Activated T-cell treated with anti-CD3 and anti-CD28 coated beads, Interleukin-2, amount 50 U/mL, for 72 hours (primary cell): ENCODE measurements at regions not wholly inside any gene's neighbourhood (a gene's known extent, or its start where the extent isn't known, plus 50 kb on each side); places are given as distances from the start of the nearest gene placed in this dataset.

Experiments used
- ATAC-seq, 2 donors: fragments of 150-1000 bp; cut with Tn5 transposase; replicated peaks in 1 of 2; 2 replicates each; pipeline ENCODE4 v1.10.0; 2021; ENCODE audit warnings: moderate library complexity in 2 of 2, mild to moderate bottlenecking in 1 of 2
- DNase-seq, 2 donors: peaks; one replicate each; pipeline ENCODE4 v3.0.0; 2021 to 2022; ENCODE audit warnings: mixed read lengths in 1 of 2
- H3K27ac Mint-ChIP-seq: one replicate; pipeline ENCODE4 v1.8.0; 2022; ENCODE audit warnings: mild to moderate bottlenecking, moderate library complexity, mixed read lengths
- H3K27me3 Mint-ChIP-seq: one replicate; pipeline ENCODE4 v1.8.0; 2022; ENCODE audit warnings: low read depth, mixed read lengths
- H3K36me3 Mint-ChIP-seq, 2 donors: one replicate each; pipeline ENCODE4 v1.8.0; 2022; ENCODE audit warnings: mixed read lengths in 2 of 2, mild to moderate bottlenecking in 1 of 2; ENCODE audit not compliant: insufficient read depth in 2 of 2
- H3K4me1 Mint-ChIP-seq: one replicate; pipeline ENCODE4 v1.8.0; 2022; ENCODE audit warnings: low read depth, mixed read lengths
- H3K4me3 Mint-ChIP-seq, 2 donors: one replicate each; pipeline ENCODE4 v1.8.0; 2022; ENCODE audit warnings: mild to moderate bottlenecking in 2 of 2, mixed read lengths in 2 of 2, moderate library complexity in 2 of 2
- H3K9me3 Mint-ChIP-seq, 2 donors: one replicate each; pipeline ENCODE4 v1.8.0; 2022; ENCODE audit warnings: mixed read lengths in 2 of 2

DNA sequence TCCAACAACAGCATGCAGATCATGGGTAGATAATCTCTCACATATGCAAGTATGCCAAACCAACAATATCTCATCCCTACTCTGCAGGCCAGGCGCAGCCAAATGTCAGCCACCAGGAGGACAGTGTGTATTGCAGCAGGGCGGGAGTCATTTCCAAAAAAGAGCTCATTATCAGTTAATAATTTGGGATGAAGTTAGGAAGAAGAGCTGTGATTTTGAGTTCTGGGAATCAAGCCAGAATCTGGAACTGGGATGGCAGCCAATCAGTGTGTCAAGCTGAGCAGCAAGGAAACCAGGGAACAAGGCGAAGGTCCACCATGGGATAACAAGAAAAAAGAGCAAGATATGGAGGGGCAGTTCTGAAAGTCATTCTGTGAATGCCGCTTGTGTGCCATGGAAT is 88.2 kb upstream of the CAMK2D start:
- no peaks in the 10 kb centered on the region for H3K27me3 Mint-ChIP-seq
- no peak overlapping the region for H3K27ac Mint-ChIP-seq
- no peak for ATAC-seq
- no peaks in the 10 kb centered on the region for H3K9me3 Mint-ChIP-seq
- DNase-seq: no peak
- peaks cover 2 to 3% of the 10 kb centered on the region in 2 donors for H3K36me3 Mint-ChIP-seq
- no peak overlapping the region for H3K4me3 Mint-ChIP-seq
- peaks cover 6% of the 10 kb centered on the region for H3K4me1 Mint-ChIP-seq

DNA sequence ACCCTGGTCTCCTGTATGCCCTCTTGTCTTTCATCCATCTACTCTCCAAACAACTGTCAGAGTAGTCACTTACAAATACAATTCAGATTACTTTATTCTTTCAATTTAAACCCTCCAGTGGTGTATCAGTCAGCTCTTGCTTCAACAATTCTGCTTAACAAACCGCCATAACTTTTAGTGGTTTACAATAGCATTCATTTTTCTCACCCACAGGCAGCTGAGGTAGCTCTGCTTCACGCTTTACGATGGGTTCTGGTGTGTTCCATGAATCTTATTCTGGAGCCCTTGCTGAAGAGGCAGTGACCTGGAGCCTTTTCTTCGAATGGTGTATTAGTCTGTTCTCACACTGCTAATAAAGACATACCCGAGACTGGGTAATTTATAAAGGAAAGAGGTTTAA is 86.2 kb upstream of the CAMK2D start:
- no peaks in the 10 kb centered on the region for H3K36me3 Mint-ChIP-seq
- H3K27me3 Mint-ChIP-seq: no peaks in the 10 kb centered on the region
- H3K4me1 Mint-ChIP-seq: peaks cover 6% of the 10 kb centered on the region
- no peak for DNase-seq
- no peak overlapping the region for H3K27ac Mint-ChIP-seq
- ATAC-seq: no peak
- H3K9me3 Mint-ChIP-seq: no peaks in the 10 kb centered on the region
- H3K4me3 Mint-ChIP-seq: no peak overlapping the region

GRCh38 chr4:113846433-113846832 is 84.9 kb upstream of the CAMK2D start:
- Mint-ChIP-seq H3K27me3 (no peaks in the 10 kb centered on the region), H3K9me3 (no peaks in the 10 kb centered on the region), H3K4me1 (peaks cover 6% of the 10 kb centered on the region), H3K36me3 (no peaks in the 10 kb centered on the region), H3K27ac (no peak overlapping the region), H3K4me3 (no peak overlapping the region)
- no peak for DNase-seq
- ATAC-seq: no peak

GRCh38 chr4:113845138-113845537 is 83.6 kb upstream of the CAMK2D start:
- Mint-ChIP-seq H3K27ac (no peak overlapping the region), H3K27me3 (no peaks in the 10 kb centered on the region), H3K9me3 (no peaks in the 10 kb centered on the region), H3K4me1 (peaks cover 6% of the 10 kb centered on the region), H3K4me3 (no peak overlapping the region), H3K36me3 (no peaks in the 10 kb centered on the region)
- no peak for ATAC-seq
- no peak for DNase-seq

GRCh38 chr4:113844369-113844768 is 82.8 kb upstream of the CAMK2D start:
- no peak overlapping the region for H3K27ac Mint-ChIP-seq
- no peaks in the 10 kb centered on the region for H3K36me3 Mint-ChIP-seq
- no peak for DNase-seq
- ATAC-seq: no peak
- no peaks in the 10 kb centered on the region for H3K27me3 Mint-ChIP-seq
- peaks cover 6% of the 10 kb centered on the region for H3K4me1 Mint-ChIP-seq
- H3K9me3 Mint-ChIP-seq: no peaks in the 10 kb centered on the region
- no peak overlapping the region for H3K4me3 Mint-ChIP-seq

- ATAC-seq (no peak), DNase-seq (no peak)
- H3K4me1 Mint-ChIP-seq: peaks cover 11% of the 10 kb centered on the region
- H3K4me3 Mint-ChIP-seq: no peak overlapping the region
- no peaks in the 10 kb centered on the region for H3K9me3 Mint-ChIP-seq
- no peaks in the 10 kb centered on the region for H3K36me3 Mint-ChIP-seq
- H3K27me3 Mint-ChIP-seq: no peaks in the 10 kb centered on the region
- no peak overlapping the region for H3K27ac Mint-ChIP-seq
These were observed 79.3 kb upstream of the CAMK2D start for GRCh38 chr4:113840861-113841260.

- Mint-ChIP-seq H3K27ac (no peak overlapping the region), H3K9me3 (no peaks in the 10 kb centered on the region), H3K4me3 (no peak overlapping the region), H3K4me1 (peaks cover 11% of the 10 kb centered on the region), H3K36me3 (no peaks in the 10 kb centered on the region), H3K27me3 (peaks cover 5% of the 10 kb centered on the region)
- DNase-seq: no peak
- no peak for ATAC-seq
These were observed 76.9 kb upstream of the CAMK2D start for GRCh38 chr4:113838460-113838859.

- DNase-seq (no peak), ATAC-seq (peak; percentile 47 to 65)
- Mint-ChIP-seq H3K27ac (no peak overlapping the region), H3K36me3 (no peaks in the 10 kb centered on the region), H3K9me3 (no peaks in the 10 kb centered on the region), H3K4me1 (peaks cover 11% of the 10 kb centered on the region), H3K27me3 (peaks cover 5% of the 10 kb centered on the region), H3K4me3 (no peak overlapping the region)
These were observed 75.9 kb upstream of the CAMK2D start for GRCh38 chr4:113837397-113837796.

DNA sequence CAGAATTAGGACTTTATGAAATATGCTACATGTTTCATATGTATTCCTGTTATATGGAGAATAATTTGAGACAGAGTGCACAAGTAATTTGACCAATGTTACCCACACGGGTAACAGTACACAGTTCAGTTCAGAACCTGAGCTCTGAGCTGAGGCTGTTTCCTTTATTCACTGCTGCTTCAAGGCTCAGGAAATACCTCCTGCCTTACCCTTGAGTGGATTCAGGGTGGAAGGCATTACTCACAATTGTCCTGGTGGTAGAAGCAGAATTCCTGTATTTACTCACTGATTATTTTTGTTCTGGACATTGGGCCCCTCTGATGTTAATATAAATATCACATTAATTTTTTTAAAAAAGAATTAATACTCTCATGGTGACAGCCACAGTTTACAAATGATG is 73.5 kb upstream of the CAMK2D start:
- Mint-ChIP-seq H3K36me3 (no peaks in the 10 kb centered on the region), H3K4me3 (no peak overlapping the region), H3K27ac (no peak overlapping the region), H3K27me3 (peaks cover 8% of the 10 kb centered on the region), H3K9me3 (peaks cover 2 to 3% of the 10 kb centered on the region in 2 donors), H3K4me1 (peaks cover 11% of the 10 kb centered on the region)
- no peak for DNase-seq
- no peak for ATAC-seq

DNA sequence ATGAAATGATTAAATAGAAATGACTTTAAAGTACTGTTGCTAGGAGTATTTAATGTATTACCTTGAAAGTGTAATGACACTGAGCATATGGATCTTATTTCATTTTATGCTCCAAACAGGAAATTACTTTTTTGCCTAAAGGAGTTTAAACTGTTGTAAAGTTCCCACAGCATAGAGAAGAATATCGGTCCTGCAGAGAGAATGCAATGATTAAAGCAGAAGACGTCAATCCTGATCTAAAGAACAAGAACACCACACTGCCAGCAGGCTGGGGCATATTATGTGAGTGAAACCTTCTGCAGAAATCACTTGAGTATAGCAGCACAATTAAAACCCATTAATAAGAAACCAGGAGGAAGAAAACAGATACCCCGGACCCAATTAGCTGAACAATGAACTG is 72.8 kb upstream of the CAMK2D start:
- H3K27me3 Mint-ChIP-seq: peaks cover 15% of the 10 kb centered on the region

GRCh38 chr4:113832803-113833202 is 71.3 kb upstream of the CAMK2D start:
- no peak overlapping the region for H3K4me3 Mint-ChIP-seq
- peaks cover 21% of the 10 kb centered on the region for H3K27me3 Mint-ChIP-seq
- H3K9me3 Mint-ChIP-seq: peaks cover 2 to 3% of the 10 kb centered on the region in 2 donors
- DNase-seq (no peak), ATAC-seq (no peak)
- H3K4me1 Mint-ChIP-seq: peaks cover 9% of the 10 kb centered on the region
- no peak overlapping the region for H3K27ac Mint-ChIP-seq
- H3K36me3 Mint-ChIP-seq: no peaks in the 10 kb centered on the region

More for the DNA sequence above, 72.8 kb upstream of the CAMK2D start:
- DNase-seq: no peak
- Mint-ChIP-seq H3K4me3 (no peak overlapping the region), H3K9me3 (peaks cover 2 to 3% of the 10 kb centered on the region in 2 donors), H3K36me3 (no peaks in the 10 kb centered on the region), H3K27ac (no peak overlapping the region), H3K4me1 (peaks cover 11% of the 10 kb centered on the region)
- ATAC-seq: no peak

DNA sequence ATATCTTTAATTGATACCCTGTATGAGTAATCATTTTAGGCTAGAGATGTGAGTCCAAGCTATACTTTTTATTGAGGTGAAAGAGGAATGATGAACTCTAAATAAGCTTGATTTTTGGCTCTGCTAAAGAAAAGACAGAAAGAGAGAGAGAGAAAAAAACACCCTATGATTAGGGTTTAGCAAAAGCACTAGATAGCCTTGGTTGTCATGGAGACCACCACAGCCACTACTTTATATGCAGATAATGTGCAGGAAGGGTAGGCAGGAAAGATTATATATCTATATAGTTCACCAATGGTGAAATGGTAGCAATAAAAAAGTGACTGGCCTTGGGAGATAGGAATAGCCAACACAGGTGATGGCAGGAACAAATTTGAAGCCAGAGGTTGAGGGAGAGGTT is 69.9 kb upstream of the CAMK2D start:
- H3K36me3 Mint-ChIP-seq: no peaks in the 10 kb centered on the region
- peaks cover 28% of the 10 kb centered on the region for H3K27me3 Mint-ChIP-seq
- no peak overlapping the region for H3K27ac Mint-ChIP-seq
- ATAC-seq (no peak), DNase-seq (no peak)
- peaks cover 2 to 3% of the 10 kb centered on the region in 2 donors for H3K9me3 Mint-ChIP-seq
- H3K4me3 Mint-ChIP-seq: no peak overlapping the region
- H3K4me1 Mint-ChIP-seq: peaks cover 7% of the 10 kb centered on the region

DNA sequence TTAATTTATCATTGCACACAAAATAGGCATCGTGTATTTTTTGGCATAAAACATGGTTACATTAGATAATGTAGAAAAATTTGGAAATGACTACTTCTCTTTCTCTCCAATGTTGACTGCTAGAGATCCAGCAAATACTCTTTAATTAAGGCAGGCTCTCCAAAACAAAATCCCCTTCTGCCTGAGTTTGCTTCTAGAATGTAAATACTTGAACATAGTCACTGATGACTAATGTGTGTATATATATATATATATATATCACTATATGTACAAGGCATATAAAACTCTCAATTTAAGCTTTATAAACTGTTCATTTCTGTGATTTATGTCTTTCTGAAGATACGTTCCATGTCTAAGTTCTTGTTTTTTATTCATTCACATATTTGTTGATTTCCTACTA is 67.2 kb upstream of the CAMK2D start:
- DNase-seq (no peak), ATAC-seq (no peak)
- H3K4me3 Mint-ChIP-seq: no peak overlapping the region
- peaks cover 22% of the 10 kb centered on the region for H3K27me3 Mint-ChIP-seq
- H3K27ac Mint-ChIP-seq: no peak overlapping the region
- H3K36me3 Mint-ChIP-seq: no peaks in the 10 kb centered on the region
- peaks cover 34% of the 10 kb centered on the region for H3K4me1 Mint-ChIP-seq
- peaks cover 2 to 3% of the 10 kb centered on the region in 2 donors for H3K9me3 Mint-ChIP-seq

DNA sequence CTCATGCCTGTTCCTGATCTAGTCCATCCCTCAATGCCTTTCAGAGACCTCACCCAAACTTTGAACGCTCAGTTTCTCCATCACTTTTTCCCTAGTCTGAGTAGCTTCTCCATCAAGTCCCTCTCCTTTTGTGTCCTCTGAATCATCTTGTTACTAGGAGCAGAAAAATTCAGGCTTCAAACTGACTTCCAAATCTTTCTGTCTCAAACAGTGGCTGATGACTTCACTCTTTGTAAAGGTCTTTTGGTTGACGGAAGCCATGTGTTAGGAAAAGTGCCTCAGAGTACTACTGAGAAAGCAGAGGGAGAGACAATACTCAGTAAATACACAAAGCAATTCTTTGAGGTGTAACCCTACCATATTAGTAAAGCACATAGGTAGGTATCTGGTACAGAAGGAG is 65.7 kb upstream of the CAMK2D start:
- Mint-ChIP-seq H3K36me3 (no peaks in the 10 kb centered on the region), H3K27me3 (peaks cover 22% of the 10 kb centered on the region), H3K9me3 (peaks cover 2 to 3% of the 10 kb centered on the region in 2 donors), H3K4me1 (peaks cover 48% of the 10 kb centered on the region), H3K4me3 (no peak overlapping the region), H3K27ac (no peak overlapping the region)
- DNase-seq: no peak
- no peak for ATAC-seq
